H9 (cell line): ENCODE measurements at regions not wholly inside any gene's neighbourhood (a gene's known extent, or its start where the extent isn't known, plus 50 kb on each side); places are given as distances from the start of the nearest gene placed in this dataset.

ENCODE experiments used
- DNase-seq: peaks from one replicate; pipeline ENCODE4 v3.0.0-alpha.2; 2017
- H2AFZ ChIP-seq: one replicate; pipeline ENCODE4 v1.6.1; 2013; ENCODE audit warnings: mild to moderate bottlenecking, low read length, control low read depth, moderate library complexity
- H2AK5ac ChIP-seq: 2 replicates; pipeline ENCODE4 v1.6.1; 2013; ENCODE audit warnings: low read length, control low read depth, mixed read lengths; ENCODE audit not compliant: insufficient read length
- H2BK120ac ChIP-seq: one replicate; pipeline ENCODE4 v1.6.1; 2013; ENCODE audit warnings: low read depth, mild to moderate bottlenecking, low read length, control low read depth, inconsistent platforms; ENCODE audit not compliant: poor library complexity, severe bottlenecking
- H2BK12ac ChIP-seq: 2 replicates; pipeline ENCODE4 v1.6.1; 2013; ENCODE audit warnings: low read length, control low read depth, mixed read lengths, low read depth; ENCODE audit not compliant: insufficient read length
- H2BK15ac ChIP-seq: 2 replicates; pipeline ENCODE4 v1.6.1; 2013; ENCODE audit warnings: low read depth, low read length, control low read depth
- H2BK20ac ChIP-seq: one replicate; pipeline ENCODE4 v1.6.1; 2013; ENCODE audit warnings: low read depth, mild to moderate bottlenecking, low read length, control low read depth, inconsistent platforms; ENCODE audit not compliant: poor library complexity, severe bottlenecking
- H2BK5ac ChIP-seq: 2 replicates; pipeline ENCODE4 v1.6.1; 2013; ENCODE audit warnings: low read length, control low read depth, mixed read lengths; ENCODE audit not compliant: insufficient read length
- H3K14ac ChIP-seq: 2 replicates; pipeline ENCODE4 v1.6.1; 2013; ENCODE audit warnings: low read length, control low read depth; ENCODE audit not compliant: insufficient read depth
- H3K18ac ChIP-seq: 2 replicates; pipeline ENCODE4 v1.6.1; 2013; ENCODE audit warnings: low read depth, mild to moderate bottlenecking, mixed read lengths, low read length, control low read depth; ENCODE audit not compliant: insufficient read length
- H3K23ac ChIP-seq: 2 replicates; pipeline ENCODE4 v1.6.1; 2013; ENCODE audit warnings: low read length, control low read depth, mixed read lengths, low read depth; ENCODE audit not compliant: insufficient read length
- H3K23me2 ChIP-seq: 2 replicates; pipeline ENCODE4 v1.6.1; 2013; ENCODE audit warnings: low read depth, mild to moderate bottlenecking, mixed read lengths, low read length, control low read depth; ENCODE audit not compliant: insufficient read length, poor library complexity, severe bottlenecking
- H3K27ac ChIP-seq: 2 replicates; pipeline ENCODE4 v1.5.1; 2013; ENCODE audit warnings: low read length, control low read depth, mixed read lengths, low read depth; ENCODE audit not compliant: insufficient read length
- H3K27me3 ChIP-seq: 2 replicates; pipeline ENCODE4 v1.6.1; 2013; ENCODE audit warnings: low read length, control low read depth, inconsistent platforms; ENCODE audit not compliant: insufficient read depth
- H3K4ac ChIP-seq: 2 replicates; pipeline ENCODE4 v1.6.1; 2013; ENCODE audit warnings: low read depth, mild to moderate bottlenecking, control low read depth, inconsistent platforms, low read length, moderate library complexity
- H3K4me1 ChIP-seq: 2 replicates; pipeline ENCODE4 v1.6.1; 2013; ENCODE audit warnings: low read length, control low read depth, inconsistent platforms; ENCODE audit not compliant: insufficient read depth
- H3K4me2 ChIP-seq: 2 replicates; pipeline ENCODE4 v1.6.1; 2013; ENCODE audit warnings: low read length, control low read depth, mixed read lengths; ENCODE audit not compliant: insufficient read length, insufficient read depth
- H3K56ac ChIP-seq: 2 replicates; pipeline ENCODE4 v1.6.1; 2013; ENCODE audit warnings: low read depth, mild to moderate bottlenecking, mixed read lengths, low read length, control low read depth; ENCODE audit not compliant: insufficient read length
- H3K79me1 ChIP-seq: 2 replicates; pipeline ENCODE4 v1.6.1; 2013; ENCODE audit warnings: low read depth, mild to moderate bottlenecking, moderate library complexity, low read length, control low read depth, inconsistent platforms; ENCODE audit not compliant: insufficient read depth, poor library complexity, severe bottlenecking
- H3K79me2 ChIP-seq: 2 replicates; pipeline ENCODE4 v1.6.1; 2013; ENCODE audit warnings: low read length, control low read depth, inconsistent platforms; ENCODE audit not compliant: insufficient read depth
- H3K9ac ChIP-seq: 2 replicates; pipeline ENCODE4 v1.6.1; 2013; ENCODE audit warnings: low read length, control low read depth, mixed read lengths; ENCODE audit not compliant: insufficient read length; ENCODE audit errors: extremely low read depth
- H3K9me3 ChIP-seq: one replicate; pipeline ENCODE4 v1.6.1; 2013; ENCODE audit warnings: low read depth, low read length, inconsistent platforms; ENCODE audit not compliant: control insufficient read depth
- H3T11ph ChIP-seq: one replicate; pipeline ENCODE4 v1.6.1; 2013; ENCODE audit warnings: mild to moderate bottlenecking, low read length, control low read depth, inconsistent platforms
- H4K20me1 ChIP-seq: one replicate; pipeline ENCODE4 v1.6.1; 2013; ENCODE audit not compliant: control insufficient read depth, insufficient read length, insufficient read depth
- H4K5ac ChIP-seq: 2 replicates; pipeline ENCODE4 v1.6.1; 2013; ENCODE audit warnings: low read depth, mild to moderate bottlenecking, mixed read lengths, low read length, control low read depth; ENCODE audit not compliant: insufficient read length
- H4K8ac ChIP-seq: replicated peaks from 2 replicates; pipeline ENCODE4 v1.6.1; 2013; ENCODE audit warnings: low read length, control low read depth, mixed read lengths, low read depth; ENCODE audit not compliant: insufficient read length
- H4K91ac ChIP-seq: 2 replicates; pipeline ENCODE4 v1.6.1; 2013; ENCODE audit warnings: low read depth, mild to moderate bottlenecking, moderate library complexity, mixed read lengths, low read length, control low read depth; ENCODE audit not compliant: insufficient read length
- H3K27ac Mint-ChIP-seq, 3 experiments: 2 replicates in 2 of 3; 3 replicates in 1 of 3; pipeline ENCODE4 v1.8.0; 2020 to 2021; ENCODE audit warnings: mixed read lengths in 3 of 3, mild to moderate bottlenecking in 1 of 3, moderate library complexity in 1 of 3
- H3K27me3 Mint-ChIP-seq: 2 replicates; pipeline ENCODE4 v1.8.0; 2021; ENCODE audit warnings: low read depth, mild to moderate bottlenecking, moderate library complexity, mixed read lengths
- H3K36me3 Mint-ChIP-seq, 3 experiments: 2 replicates in 2 of 3; 3 replicates in 1 of 3; pipeline ENCODE4 v1.8.0; 2020 to 2021; ENCODE audit warnings: low read depth in 3 of 3, mixed read lengths in 3 of 3; ENCODE audit not compliant: insufficient read depth in 1 of 3
- H3K4me1 Mint-ChIP-seq, 2 experiments: 2 replicates each; pipeline ENCODE4 v1.8.0; 2020; ENCODE audit warnings: mixed read lengths in 2 of 2
- H3K4me3 Mint-ChIP-seq, 2 experiments: 2 replicates in 1 of 2; 3 replicates in 1 of 2; pipeline ENCODE4 v1.8.0; 2020 to 2021; ENCODE audit warnings: mild to moderate bottlenecking in 2 of 2, mixed read lengths in 2 of 2, moderate library complexity in 1 of 2
- H3K9me3 Mint-ChIP-seq, 2 experiments: 2 replicates in 1 of 2; 3 replicates in 1 of 2; pipeline ENCODE4 v1.8.0; 2020; ENCODE audit warnings: mild to moderate bottlenecking in 2 of 2, mixed read lengths in 2 of 2, moderate library complexity in 1 of 2
- WGBS: extraction: QIAGEN DNeasy Blood & Tissue Kit; methylation state at CpG from one replicate; pipeline ENCODE4 v1.1.7; 2013; ENCODE audit warnings: missing lambda C conversion rate, low lambda C conversion rate, mixed read lengths; ENCODE audit not compliant: insufficient read length; ENCODE audit errors: extremely low coverage; 5-methylcytosine and 5-hydroxymethylcytosine counted together
- TF ChIP-seq, protein P1 (sequence below): fragments of 200-600 bp; sonication (generic); conservative IDR thresholded peaks from 3 replicates; pipeline ENCODE4 v1.8.0; 2021; ENCODE audit warnings: antibody characterized with exemption, mild to moderate bottlenecking

DNA sequence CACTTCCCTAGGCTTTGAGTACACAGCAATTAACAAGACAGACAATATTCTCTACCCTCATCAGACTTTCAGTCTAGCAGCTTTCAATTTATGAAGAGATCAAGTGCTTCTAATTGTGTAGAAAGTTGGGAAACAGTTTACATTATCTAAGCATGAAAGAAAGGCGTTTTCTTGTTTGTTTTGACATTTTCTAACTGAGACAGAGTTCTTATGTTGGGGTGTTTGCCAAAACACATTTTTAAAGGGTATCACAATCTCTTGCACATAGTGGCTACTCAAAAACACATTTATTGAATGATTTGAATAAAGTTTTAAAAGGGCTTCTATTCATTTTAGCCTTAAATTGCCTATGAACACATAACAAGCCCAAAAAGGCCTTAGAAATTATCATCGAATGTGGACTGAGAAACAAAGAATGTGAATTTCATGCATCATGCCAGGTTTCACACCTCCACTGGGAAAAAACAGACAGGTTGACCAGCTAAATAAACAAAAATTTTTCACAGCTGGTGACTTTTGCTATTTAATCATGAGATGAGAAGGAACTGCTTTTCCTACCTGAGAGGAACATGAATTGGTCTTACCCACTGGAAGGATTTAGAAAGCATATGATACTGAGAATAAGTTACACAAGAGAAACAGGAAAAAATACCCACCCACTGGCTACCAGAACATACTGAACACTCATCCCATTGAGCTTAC is 394.5 kb upstream of the PKN2 start:
- H3K4me1 Mint-ChIP-seq = peaks cover 13 to 15% of the 10 kb centered on the region in 2 experiments
- H3K27ac Mint-ChIP-seq = no peak overlapping the region
- Histone ChIP-seq H2BK120ac (no peak overlapping the region), H3K79me1 (no peaks in the 10 kb centered on the region), H4K91ac (no peak overlapping the region), H2AFZ (no peak overlapping the region), H3K79me2 (no peaks in the 10 kb centered on the region), H4K8ac (no peak overlapping the region), H3K4me1 (no peaks in the 10 kb centered on the region), H3K4ac (no peak overlapping the region), H4K20me1 (no peaks in the 10 kb centered on the region), H3K23me2 (no peaks in the 10 kb centered on the region), H2BK12ac (no peak overlapping the region), H4K5ac (no peak overlapping the region), H3K4me2 (no peak overlapping the region), H3K27me3 (no peaks in the 10 kb centered on the region), H3K56ac (no peak overlapping the region), H3K23ac (no peak overlapping the region), H3T11ph (no peak overlapping the region), H3K9me3 (no peaks in the 10 kb centered on the region), H3K14ac (no peak overlapping the region), H3K18ac (no peak overlapping the region), H2BK15ac (no peak overlapping the region), H2BK5ac (no peak overlapping the region), H3K27ac (no peak overlapping the region), H2BK20ac (no peak overlapping the region), H2AK5ac (no peak overlapping the region), H3K9ac (no peak overlapping the region)
- no peak overlapping the region for H3K4me3 Mint-ChIP-seq
- H3K9me3 Mint-ChIP-seq = no peaks in the 10 kb centered on the region
- WGBS = no CpG with 5 or more reads among the region's 2 CpGs
- H3K36me3 Mint-ChIP-seq = no peaks in the 10 kb centered on the region; a peak in 1 of 7 replicates
- DNase-seq = no peak
- H3K27me3 Mint-ChIP-seq = no peaks in the 10 kb centered on the region
- TF ChIP-seq, protein P1, sequence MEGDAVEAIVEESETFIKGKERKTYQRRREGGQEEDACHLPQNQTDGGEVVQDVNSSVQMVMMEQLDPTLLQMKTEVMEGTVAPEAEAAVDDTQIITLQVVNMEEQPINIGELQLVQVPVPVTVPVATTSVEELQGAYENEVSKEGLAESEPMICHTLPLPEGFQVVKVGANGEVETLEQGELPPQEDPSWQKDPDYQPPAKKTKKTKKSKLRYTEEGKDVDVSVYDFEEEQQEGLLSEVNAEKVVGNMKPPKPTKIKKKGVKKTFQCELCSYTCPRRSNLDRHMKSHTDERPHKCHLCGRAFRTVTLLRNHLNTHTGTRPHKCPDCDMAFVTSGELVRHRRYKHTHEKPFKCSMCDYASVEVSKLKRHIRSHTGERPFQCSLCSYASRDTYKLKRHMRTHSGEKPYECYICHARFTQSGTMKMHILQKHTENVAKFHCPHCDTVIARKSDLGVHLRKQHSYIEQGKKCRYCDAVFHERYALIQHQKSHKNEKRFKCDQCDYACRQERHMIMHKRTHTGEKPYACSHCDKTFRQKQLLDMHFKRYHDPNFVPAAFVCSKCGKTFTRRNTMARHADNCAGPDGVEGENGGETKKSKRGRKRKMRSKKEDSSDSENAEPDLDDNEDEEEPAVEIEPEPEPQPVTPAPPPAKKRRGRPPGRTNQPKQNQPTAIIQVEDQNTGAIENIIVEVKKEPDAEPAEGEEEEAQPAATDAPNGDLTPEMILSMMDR = no peak
